Smooth muscle cell (in vitro differentiated cells): ENCODE measurements at regions not wholly inside any gene's neighbourhood (a gene's known extent, or its start where the extent isn't known, plus 50 kb on each side); places are given as distances from the start of the nearest gene placed in this dataset.

ENCODE experiments used
- DNase-seq: peaks from one replicate; lab custom pipeline; 2025; ENCODE audit not compliant: unreplicated experiment; lab: John Stamatoyannopoulos, UW
- H2AFZ ChIP-seq: fragments of 200-600 bp; sonication (generic); 2 replicates; pipeline ENCODE4 v1.6.0; 2016; ENCODE audit warnings: antibody characterized with exemption, low read depth, mild to moderate bottlenecking
- H3F3A ChIP-seq: fragments of 200-600 bp; sonication (generic); 2 replicates; pipeline ENCODE4 v1.6.0; 2017; ENCODE audit warnings: antibody characterized with exemption, low read depth
- H3K27ac ChIP-seq: fragments of 200-600 bp; sonication (generic); 2 replicates; pipeline ENCODE4 v1.5.1; 2016; ENCODE audit warnings: low read depth, mild to moderate bottlenecking
- H3K27me3 ChIP-seq: fragments of 200-600 bp; sonication (generic); 2 replicates; pipeline ENCODE4 v1.6.1; 2016; ENCODE audit warnings: low read depth, mild to moderate bottlenecking
- H3K36me3 ChIP-seq: fragments of 200-600 bp; sonication (generic); 2 replicates; pipeline ENCODE4 v1.5.1; 2016; ENCODE audit warnings: low read depth
- H3K4me1 ChIP-seq: fragments of 200-600 bp; sonication (generic); 2 replicates; pipeline ENCODE4 v1.5.1; 2016; ENCODE audit warnings: low read depth
- H3K4me2 ChIP-seq: fragments of 200-600 bp; sonication (generic); 2 replicates; pipeline ENCODE4 v1.6.0; 2016; ENCODE audit warnings: mild to moderate bottlenecking
- H3K4me3 ChIP-seq: fragments of 200-600 bp; sonication (generic); 2 replicates; pipeline ENCODE4 v1.5.1; 2016; ENCODE audit warnings: mild to moderate bottlenecking
- H3K79me2 ChIP-seq: fragments of 200-600 bp; sonication (generic); 2 replicates; pipeline ENCODE4 v1.6.0; 2016; ENCODE audit warnings: low read depth, mild to moderate bottlenecking
- H3K9ac ChIP-seq: fragments of 200-600 bp; sonication (generic); 2 replicates; pipeline ENCODE4 v1.6.0; 2016; ENCODE audit warnings: low read depth
- H3K9me3 ChIP-seq: fragments of 200-600 bp; sonication (generic); replicated peaks from 2 replicates; pipeline ENCODE4 v1.5.1; 2016; ENCODE audit warnings: low read depth
- H4K20me1 ChIP-seq: fragments of 200-600 bp; sonication (generic); 2 replicates; pipeline ENCODE4 v1.6.0; 2016; ENCODE audit warnings: low read depth
- CTCF ChIP-seq: fragments of 200-600 bp; sonication (generic); IDR thresholded peaks from 2 replicates; pipeline ENCODE4 v1.5.1; 2017; ENCODE audit warnings: borderline replicate concordance, mild to moderate bottlenecking, antibody characterized with exemption; ENCODE audit not compliant: insufficient read depth, poor library complexity, severe bottlenecking
- WGBS: methylation state at CpG from one replicate; pipeline ENCODE4 v1.1.7; 2016; ENCODE audit warnings: low lambda C conversion rate; 5-methylcytosine and 5-hydroxymethylcytosine counted together

DNA sequence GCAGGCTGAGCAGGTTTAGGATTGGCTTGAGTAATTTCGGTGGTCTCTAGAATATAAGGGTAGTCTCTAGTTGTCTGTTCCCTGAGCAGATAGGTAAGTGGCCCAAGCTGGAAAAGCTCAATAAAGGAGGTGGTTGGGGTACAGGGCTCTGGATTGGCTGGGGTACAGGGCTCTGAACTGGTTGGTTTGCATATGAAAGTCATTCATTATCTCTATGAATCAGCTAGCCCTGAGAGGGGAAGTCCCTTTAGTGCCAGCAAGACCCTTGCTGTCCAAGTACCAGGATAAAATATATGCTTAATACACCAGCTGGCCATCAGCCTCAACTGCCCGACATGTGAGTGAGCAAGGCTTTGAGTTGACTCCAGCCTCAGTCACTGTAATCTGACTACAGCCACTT is 93.0 kb downstream of the ZBTB18 start:
- Histone ChIP-seq H3K9ac (no peak overlapping the region), H3K4me1 (no peaks in the 10 kb centered on the region), H3K9me3 (no peaks in the 10 kb centered on the region), H4K20me1 (no peaks in the 10 kb centered on the region), H3K27me3 (no peaks in the 10 kb centered on the region), H3K4me3 (no peak overlapping the region), H3K36me3 (no peaks in the 10 kb centered on the region), H3K4me2 (no peak overlapping the region), H3F3A (no peaks in the 10 kb centered on the region), H2AFZ (no peak overlapping the region), H3K27ac (no peak overlapping the region), H3K79me2 (no peaks in the 10 kb centered on the region)
- 89% methylated on average over 2 of the region's 2 CpGs for WGBS
- DNase-seq: no peak
- TF ChIP-seq CTCF: no peak

GRCh38 chr1:244150071-244150470 is 99.0 kb downstream of the ZBTB18 start:
- no peaks in the 10 kb centered on the region for H3K79me2 ChIP-seq
- H3K36me3 ChIP-seq: no peaks in the 10 kb centered on the region
- no peaks in the 10 kb centered on the region for H3F3A ChIP-seq
- no peaks in the 10 kb centered on the region for H3K27me3 ChIP-seq
- no peak overlapping the region for H3K9ac ChIP-seq
- no peaks in the 10 kb centered on the region for H3K4me1 ChIP-seq
- H3K27ac ChIP-seq: no peak overlapping the region
- H2AFZ ChIP-seq: no peak overlapping the region
- 90% methylated on average over 5 of the region's 5 CpGs for WGBS
- H3K9me3 ChIP-seq: no peaks in the 10 kb centered on the region
- DNase-seq: no peak
- no peaks in the 10 kb centered on the region for H4K20me1 ChIP-seq
- no peak overlapping the region for H3K4me3 ChIP-seq
- no peak for TF ChIP-seq CTCF
- no peak overlapping the region for H3K4me2 ChIP-seq

- H3K36me3 ChIP-seq: no peaks in the 10 kb centered on the region
- no peak overlapping the region for H2AFZ ChIP-seq
- H4K20me1 ChIP-seq: no peaks in the 10 kb centered on the region
- H3K27me3 ChIP-seq: no peaks in the 10 kb centered on the region
- H3K9me3 ChIP-seq: no peaks in the 10 kb centered on the region
- no peaks in the 10 kb centered on the region for H3K79me2 ChIP-seq
- peaks cover 3% of the 10 kb centered on the region for H3K4me1 ChIP-seq
- no peak for TF ChIP-seq CTCF
- no peak overlapping the region for H3K4me3 ChIP-seq
- H3K9ac ChIP-seq: no peak overlapping the region
- no peak overlapping the region for H3K4me2 ChIP-seq
- no peak for DNase-seq
- 82% methylated on average over 4 of the region's 4 CpGs for WGBS
- no peaks in the 10 kb centered on the region for H3F3A ChIP-seq
- no peak overlapping the region for H3K27ac ChIP-seq
Observed at GRCh38 chr1:244150665-244151064, 99.6 kb downstream of the ZBTB18 start.

DNA sequence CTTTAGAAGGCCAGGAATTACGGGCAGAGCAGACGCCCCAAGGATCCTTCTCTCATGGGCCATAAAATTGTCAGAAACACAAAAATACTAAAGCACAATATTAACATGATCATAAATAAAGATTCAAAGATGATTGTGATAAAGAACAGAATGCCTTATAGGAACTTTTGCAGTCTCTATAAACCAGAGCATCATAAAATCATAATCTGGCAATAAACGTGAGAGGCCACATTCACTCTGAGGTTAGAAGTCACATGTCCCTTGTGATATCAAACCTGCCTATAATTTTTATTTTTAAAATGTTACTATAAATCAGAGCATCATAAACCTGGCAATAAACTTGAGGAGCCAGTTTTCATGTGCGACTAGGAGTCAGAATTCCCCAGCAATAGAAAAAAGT is 100.5 kb downstream of the ZBTB18 start:
- Histone ChIP-seq H3K9ac (no peak overlapping the region), H4K20me1 (no peaks in the 10 kb centered on the region), H3K27ac (no peak overlapping the region), H3K4me3 (no peak overlapping the region), H3K36me3 (no peaks in the 10 kb centered on the region), H3K4me2 (no peak overlapping the region), H2AFZ (no peak overlapping the region), H3K4me1 (peaks cover 3% of the 10 kb centered on the region), H3K9me3 (no peaks in the 10 kb centered on the region), H3F3A (no peaks in the 10 kb centered on the region), H3K79me2 (no peaks in the 10 kb centered on the region), H3K27me3 (no peaks in the 10 kb centered on the region)
- no peak for DNase-seq
- 93% methylated on average over 4 of the region's 4 CpGs for WGBS
- TF ChIP-seq CTCF: no peak
